Transverse colon (tissue), 4 donors: ENCODE measurements at regions not wholly inside any gene's neighbourhood (a gene's known extent, or its start where the extent isn't known, plus 50 kb on each side); places are given as distances from the start of the nearest gene placed in this dataset.

Experiments used
- CTCF ChIP-seq, 5 experiments: fragments of 200-600 bp in 3 of 5; fragments of 450-650 bp in 2 of 5; sonication (generic) in 3 of 5; IDR thresholded peaks; 1 replicate in 2 of 5; 2 replicates in 3 of 5; pipeline ENCODE4 v1.5.1; 2016 to 2017; ENCODE audit warnings: antibody characterized with exemption in 5 of 5, inconsistent platforms in 3 of 5, mild to moderate bottlenecking in 2 of 5, moderate library complexity in 1 of 5
- EP300 ChIP-seq: sonication (generic); formaldehyde crosslinking; IDR thresholded peaks from one replicate; pipeline ENCODE4 v1.6.1; 2017; ENCODE audit warnings: antibody characterized with exemption, low read depth
- POLR2A ChIP-seq: fragments of 450-650 bp; IDR thresholded peaks from one replicate; pipeline ENCODE4 v1.6.1; 2016; ENCODE audit warnings: antibody characterized with exemption, mild to moderate bottlenecking, moderate library complexity
- POLR2AphosphoS5 ChIP-seq, 3 donors: sonication (generic); formaldehyde crosslinking; IDR thresholded peaks; one replicate each; pipeline ENCODE4 v1.6.1; 2016; ENCODE audit warnings: antibody characterized with exemption in 3 of 3

GRCh38 chr21:21606041-21606440 lies 607.8 kb downstream of the NCAM2 start:
- TF ChIP-seq CTCF (IDR thresholded peaks at IDR 0.05), result no peak
- TF ChIP-seq EP300, result no peak
- TF ChIP-seq POLR2AphosphoS5 (IDR thresholded peaks at IDR 0.05), result no peak
- TF ChIP-seq POLR2A, result no peak
